22Rv1 (cell line): ENCODE measurements at regions not wholly inside any gene's neighbourhood (a gene's known extent, or its start where the extent isn't known, plus 50 kb on each side); places are given as distances from the start of the nearest gene placed in this dataset.

ENCODE experiments used
- CTCF ChIP-seq: fragments of 450-650 bp; IDR thresholded peaks from 2 replicates; pipeline ENCODE4 v1.5.1; 2017; ENCODE audit warnings: mild to moderate bottlenecking
- ZFX ChIP-seq: fragments of 450-650 bp; IDR thresholded peaks from 2 replicates; pipeline ENCODE4 v1.6.1; 2017; ENCODE audit warnings: antibody characterized with exemption, borderline replicate concordance

GRCh38 chr9:12954441-12954840, 179.6 kb downstream of the LURAP1L start:
- TF ChIP-seq CTCF (no peak), ZFX (no peak)
